GM10248 (cell line): ENCODE measurements at regions not wholly inside any gene's neighbourhood (a gene's known extent, or its start where the extent isn't known, plus 50 kb on each side); places are given as distances from the start of the nearest gene placed in this dataset.

Source experiments
- CTCF ChIA-PET: fragments of 300-600 bp; sonication (Branson Sonifier 250); formaldehyde crosslinking; extraction: SDS; loops from one replicate; lab custom pipeline; 2021; ENCODE audit warnings: antibody characterized with exemption; lab: Yijun Ruan, JAX
- POLR2A ChIA-PET: fragments of 350-650 bp; sonication (Branson Sonifier 250); formaldehyde crosslinking; extraction: SDS; loops from one replicate; lab custom pipeline; 2020; ENCODE audit warnings: antibody characterized with exemption; lab: Yijun Ruan, JAX
- DNase-seq: peaks from one replicate; pipeline ENCODE4 v3.0.0; 2012; ENCODE audit errors: extremely low spot score
- TF ChIP-seq, protein P1 (sequence below): IDR thresholded peaks from 2 replicates; pipeline ENCODE4 v1.5.1; 2012; ENCODE audit warnings: mild to moderate bottlenecking, low read depth; ENCODE audit errors: extremely low read depth, missing control alignments, control extremely low read depth

GRCh38 chr2:14551069-14551468 is 81.4 kb upstream of the LRATD1 start:
- no peak for DNase-seq
- ChIA-PET CTCF (no interaction called here), POLR2A (no interaction called here)
- TF ChIP-seq, protein P1, sequence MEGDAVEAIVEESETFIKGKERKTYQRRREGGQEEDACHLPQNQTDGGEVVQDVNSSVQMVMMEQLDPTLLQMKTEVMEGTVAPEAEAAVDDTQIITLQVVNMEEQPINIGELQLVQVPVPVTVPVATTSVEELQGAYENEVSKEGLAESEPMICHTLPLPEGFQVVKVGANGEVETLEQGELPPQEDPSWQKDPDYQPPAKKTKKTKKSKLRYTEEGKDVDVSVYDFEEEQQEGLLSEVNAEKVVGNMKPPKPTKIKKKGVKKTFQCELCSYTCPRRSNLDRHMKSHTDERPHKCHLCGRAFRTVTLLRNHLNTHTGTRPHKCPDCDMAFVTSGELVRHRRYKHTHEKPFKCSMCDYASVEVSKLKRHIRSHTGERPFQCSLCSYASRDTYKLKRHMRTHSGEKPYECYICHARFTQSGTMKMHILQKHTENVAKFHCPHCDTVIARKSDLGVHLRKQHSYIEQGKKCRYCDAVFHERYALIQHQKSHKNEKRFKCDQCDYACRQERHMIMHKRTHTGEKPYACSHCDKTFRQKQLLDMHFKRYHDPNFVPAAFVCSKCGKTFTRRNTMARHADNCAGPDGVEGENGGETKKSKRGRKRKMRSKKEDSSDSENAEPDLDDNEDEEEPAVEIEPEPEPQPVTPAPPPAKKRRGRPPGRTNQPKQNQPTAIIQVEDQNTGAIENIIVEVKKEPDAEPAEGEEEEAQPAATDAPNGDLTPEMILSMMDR = no peak

DNA sequence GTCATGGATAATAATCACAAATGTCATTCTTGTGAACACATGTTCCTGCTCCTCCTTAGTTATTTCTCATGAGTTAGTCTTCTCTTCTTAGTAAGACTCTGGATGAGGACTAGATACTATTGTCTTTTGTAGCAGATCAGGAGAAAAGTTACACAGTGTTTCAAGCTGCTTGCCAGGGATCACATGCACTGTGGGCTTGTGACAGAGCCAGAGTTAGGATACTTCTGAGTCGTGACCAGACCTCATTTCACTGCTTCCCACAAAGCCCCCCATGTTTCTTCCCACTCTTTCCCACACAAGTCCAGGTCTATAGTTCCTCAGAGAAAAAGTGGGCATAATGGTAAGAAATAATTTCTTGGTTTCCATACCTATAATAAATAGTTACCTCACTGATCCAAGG is 80.2 kb upstream of the LRATD1 start:
- no peak for DNase-seq
- TF ChIP-seq, protein P1 = no peak
- CTCF ChIA-PET = interaction anchor here (1.6 kb wide), 1 partner anchor 167 kb away, joined by 3 read pairs; no protein-coding TSS in a partner anchor
- POLR2A ChIA-PET = no interaction called here

DNA sequence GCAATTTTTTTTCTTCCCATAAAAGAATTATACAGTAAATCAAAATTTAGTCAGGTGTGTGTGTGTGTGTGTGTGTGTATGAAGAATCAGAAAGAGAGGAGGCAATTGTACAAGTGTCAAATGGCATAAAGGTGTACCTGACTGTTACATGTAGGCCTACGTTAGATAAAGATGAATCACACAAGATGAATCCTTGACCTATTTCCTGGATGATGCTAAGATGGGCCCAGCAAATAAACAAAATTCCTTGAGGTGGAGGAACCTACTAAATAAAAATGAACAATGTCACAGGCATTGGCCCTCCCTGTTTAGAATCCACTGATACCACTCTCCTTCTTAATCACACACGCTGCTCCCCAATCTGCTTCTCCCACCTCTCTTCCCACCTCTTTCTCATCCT is 79.7 kb upstream of the LRATD1 start:
- DNase-seq = no peak
- TF ChIP-seq, protein P1 = no peak
- CTCF ChIA-PET = interaction anchor here (1.6 kb wide), 1 partner anchor 167 kb away, joined by 3 read pairs; no protein-coding TSS in a partner anchor
- POLR2A ChIA-PET = no interaction called here

DNA sequence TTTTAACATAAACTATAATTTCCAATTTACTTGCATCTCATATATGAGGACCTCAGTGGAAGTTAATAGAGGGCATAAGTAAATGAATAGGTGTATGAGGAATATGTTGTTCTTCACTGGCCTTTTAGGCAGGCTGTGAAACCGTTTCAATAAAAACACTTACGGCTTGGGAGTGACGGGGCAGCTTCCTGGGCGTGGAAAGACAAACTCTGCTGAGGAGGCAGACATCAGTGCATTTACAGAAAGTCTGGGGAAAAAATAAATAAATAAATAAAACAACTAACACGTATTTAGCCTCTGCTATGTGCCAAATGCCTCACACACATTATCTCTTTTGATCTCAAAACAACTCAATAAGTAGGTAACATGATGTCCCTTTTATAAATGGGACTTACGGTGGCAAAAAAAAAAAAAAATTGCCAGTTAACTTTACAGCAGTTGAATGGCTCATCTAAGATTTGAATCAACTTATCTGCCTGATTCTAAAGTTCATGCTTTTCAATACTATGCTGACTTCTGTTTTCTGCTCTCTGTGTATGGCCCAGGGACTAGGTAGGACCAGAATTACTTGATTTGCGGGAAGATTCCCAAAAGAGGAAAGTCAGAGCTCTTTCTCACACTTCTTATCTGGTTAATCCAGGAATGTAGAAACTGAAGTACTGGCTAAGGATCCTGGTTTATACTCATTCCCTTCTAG is 77.5 kb upstream of the LRATD1 start:
- TF ChIP-seq, protein P1 = no peak
- POLR2A ChIA-PET = no interaction called here
- CTCF ChIA-PET = no interaction called here
- DNase-seq = no peak

DNA sequence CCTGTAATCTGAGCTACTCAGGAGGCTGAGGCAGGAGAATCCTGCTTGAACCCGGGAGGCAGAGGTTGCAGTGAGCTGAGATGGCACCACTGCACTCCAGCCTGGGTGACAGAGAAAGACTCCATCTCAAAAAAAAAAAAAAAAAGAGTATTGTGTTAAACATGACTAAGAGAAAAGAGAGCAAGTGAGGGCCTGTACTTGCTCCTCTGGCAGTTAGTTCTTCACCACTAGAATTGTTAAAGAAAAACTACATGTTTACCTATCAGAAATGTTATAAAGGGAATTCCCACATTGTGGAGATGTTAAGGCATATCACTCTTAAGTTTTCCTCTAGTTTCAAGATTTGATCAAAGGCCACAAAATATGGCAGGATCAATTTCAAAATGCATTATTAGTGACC is 75.4 kb upstream of the LRATD1 start:
- CTCF ChIA-PET = no interaction called here
- no peak for DNase-seq
- POLR2A ChIA-PET = no interaction called here
- TF ChIP-seq, protein P1 = no peak

- POLR2A ChIA-PET = no interaction called here
- CTCF ChIA-PET = no interaction called here
- TF ChIP-seq, protein P1 = no peak
- no peak for DNase-seq
These were observed 74.6 kb upstream of the LRATD1 start for GRCh38 chr2:14557916-14558315.
